OCI-LY7 (cell line): ENCODE measurements at regions not wholly inside any gene's neighbourhood (a gene's known extent, or its start where the extent isn't known, plus 50 kb on each side); places are given as distances from the start of the nearest gene placed in this dataset.

Source experiments
- EZH2phosphoT487 ChIP-seq: fragments of 200-600 bp; sonication (generic); IDR thresholded peaks from 2 replicates; pipeline ENCODE4 v1.6.1; 2018; ENCODE audit warnings: low read depth, borderline replicate concordance, mild to moderate bottlenecking, mixed run types, antibody characterized with exemption, low read length, moderate library complexity, mixed read lengths
- TF ChIP-seq, protein P1 (sequence below): fragments of 200-600 bp; sonication (generic); conservative IDR thresholded peaks from 2 replicates; pipeline ENCODE4 v1.5.1; 2014; ENCODE audit warnings: mild to moderate bottlenecking, antibody characterized with exemption, low read length, moderate library complexity, mixed read lengths

DNA sequence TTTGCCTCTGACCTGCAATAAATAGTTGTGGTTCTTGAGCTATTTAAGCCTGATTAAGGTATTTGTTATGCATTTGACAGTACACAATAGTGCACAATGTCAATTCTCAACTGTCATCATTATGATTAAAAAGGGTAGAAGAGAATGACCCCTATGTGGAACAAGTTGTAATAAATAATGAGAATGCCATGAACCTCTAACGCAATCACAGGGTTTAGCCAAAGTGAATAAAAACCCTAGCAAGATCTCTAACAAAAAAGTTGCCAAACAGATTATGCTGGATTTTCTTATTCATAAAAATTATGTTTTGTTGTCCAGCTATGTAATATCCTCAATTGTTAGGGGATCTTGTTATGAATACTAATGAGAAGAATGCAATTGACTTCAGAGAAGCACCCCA is 387.4 kb downstream of the GPAT3 start:
- TF ChIP-seq, protein P1, sequence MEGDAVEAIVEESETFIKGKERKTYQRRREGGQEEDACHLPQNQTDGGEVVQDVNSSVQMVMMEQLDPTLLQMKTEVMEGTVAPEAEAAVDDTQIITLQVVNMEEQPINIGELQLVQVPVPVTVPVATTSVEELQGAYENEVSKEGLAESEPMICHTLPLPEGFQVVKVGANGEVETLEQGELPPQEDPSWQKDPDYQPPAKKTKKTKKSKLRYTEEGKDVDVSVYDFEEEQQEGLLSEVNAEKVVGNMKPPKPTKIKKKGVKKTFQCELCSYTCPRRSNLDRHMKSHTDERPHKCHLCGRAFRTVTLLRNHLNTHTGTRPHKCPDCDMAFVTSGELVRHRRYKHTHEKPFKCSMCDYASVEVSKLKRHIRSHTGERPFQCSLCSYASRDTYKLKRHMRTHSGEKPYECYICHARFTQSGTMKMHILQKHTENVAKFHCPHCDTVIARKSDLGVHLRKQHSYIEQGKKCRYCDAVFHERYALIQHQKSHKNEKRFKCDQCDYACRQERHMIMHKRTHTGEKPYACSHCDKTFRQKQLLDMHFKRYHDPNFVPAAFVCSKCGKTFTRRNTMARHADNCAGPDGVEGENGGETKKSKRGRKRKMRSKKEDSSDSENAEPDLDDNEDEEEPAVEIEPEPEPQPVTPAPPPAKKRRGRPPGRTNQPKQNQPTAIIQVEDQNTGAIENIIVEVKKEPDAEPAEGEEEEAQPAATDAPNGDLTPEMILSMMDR: no peak
- no peak for TF ChIP-seq EZH2phosphoT487
